Fibroblast of lung (primary cell): ENCODE measurements at regions not wholly inside any gene's neighbourhood (a gene's known extent, or its start where the extent isn't known, plus 50 kb on each side); places are given as distances from the start of the nearest gene placed in this dataset.

ENCODE experiments used
- CTCF ChIP-seq, 2 donors: IDR thresholded peaks in 1 of 2; conservative IDR thresholded peaks in 1 of 2; 1 replicate in 1 of 2; 2 replicates in 1 of 2; pipeline ENCODE4 v1.5.1; 2011 to 2012; ENCODE audit warnings: low read length in 2 of 2, control low read depth in 1 of 2, inconsistent platforms in 1 of 2, low read depth in 1 of 2, mild to moderate bottlenecking in 1 of 2
- EZH2 ChIP-seq: IDR thresholded peaks from 2 replicates; pipeline ENCODE4 v1.5.1; 2012; ENCODE audit warnings: low read length, control low read depth, mild to moderate bottlenecking; ENCODE audit errors: missing control alignments

- TF ChIP-seq CTCF (conservative IDR thresholded peaks at IDR 0.05 in 1 of 2, IDR thresholded peaks at IDR 0.05 in 1 of 2; ENCODE audit: low read depth in 1 of 2, low read length in 2 of 2) = no peak
- TF ChIP-seq EZH2 = no peak
These were observed 54.4 kb upstream of the SH3PXD2B start for GRCh38 chr5:172508471-172509404.
